ENCODE measurements at regions not wholly inside any gene's neighbourhood (a gene's known extent, or its start where the extent isn't known, plus 50 kb on each side); places are given as distances from the start of the nearest gene placed in this dataset.
"Not testable (repeated sequence)": the region's sequence is repeated elsewhere in the genome, so short reads cannot be mapped to it uniquely, and the experiment has no call there.

DNA sequence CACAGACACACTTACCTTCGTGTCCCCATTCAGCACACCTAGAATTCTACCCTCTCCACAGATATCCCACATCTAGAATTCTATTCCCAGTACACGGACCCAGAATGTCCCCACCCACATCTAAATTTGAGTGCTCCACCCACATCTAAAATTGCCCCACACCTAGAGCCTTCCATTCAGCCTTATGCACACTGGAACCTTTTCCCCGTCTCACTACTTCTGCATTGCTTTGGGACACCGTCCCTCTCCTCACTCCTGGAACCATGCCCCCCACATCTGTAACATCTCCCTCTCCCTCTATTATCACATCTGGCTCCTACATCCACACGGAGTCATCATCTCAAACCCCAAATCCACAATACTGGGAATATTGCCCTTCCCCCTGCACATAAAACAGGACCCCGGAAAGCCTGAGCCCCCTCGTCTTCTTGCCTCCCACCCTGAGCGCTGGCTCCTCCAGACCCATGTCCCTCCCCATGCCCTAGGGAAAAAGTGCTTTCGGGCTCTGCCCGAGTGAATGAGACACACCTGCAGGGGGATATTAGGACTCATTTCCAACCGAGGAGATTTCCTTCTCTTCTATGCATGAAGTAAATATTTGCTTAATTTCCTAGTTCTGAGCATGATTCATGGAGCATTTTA lies 125.8 kb upstream of the UNC5B start:
- DNase-seq: no peak

DNA sequence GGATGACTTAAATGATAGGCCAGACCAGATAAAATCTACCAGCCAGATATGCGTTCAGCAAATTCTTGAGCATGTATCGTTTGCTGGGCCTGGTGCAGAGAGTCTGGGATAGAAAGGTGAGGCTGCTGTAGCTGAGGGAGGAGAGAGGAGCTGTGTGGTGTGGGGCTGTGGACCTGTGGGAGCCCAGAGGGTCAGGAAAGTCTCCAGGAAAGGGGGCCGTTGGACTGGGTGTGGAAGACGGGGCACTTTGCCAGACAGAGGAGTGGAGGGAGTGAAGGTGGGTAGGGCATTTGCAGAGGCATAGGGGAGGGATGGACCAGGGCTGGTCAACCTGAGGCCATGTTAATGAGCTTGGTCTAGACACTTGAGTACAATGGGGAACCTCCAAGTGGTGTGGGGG lies 124.7 kb upstream of the UNC5B start:
- DNase-seq: no peak

DNA sequence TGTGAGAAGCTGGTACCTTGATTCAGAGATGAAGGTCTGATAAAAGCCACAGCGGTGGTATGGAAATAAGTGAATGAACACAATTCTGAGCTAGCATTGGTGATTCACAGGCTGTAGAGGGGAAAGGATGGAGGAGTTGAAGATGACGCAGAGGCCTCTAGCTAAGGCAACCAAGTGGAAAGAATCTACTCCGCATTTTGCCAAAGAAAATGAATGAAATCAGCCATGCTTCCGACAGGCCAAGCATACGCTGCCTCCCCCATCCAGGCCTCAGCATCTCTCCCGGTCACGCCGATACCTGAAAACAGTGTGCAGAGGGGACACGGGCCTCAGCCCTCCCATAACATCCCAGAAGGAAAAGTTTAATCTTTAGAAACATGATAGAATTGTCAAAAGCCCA lies 124.3 kb upstream of the UNC5B start:
- DNase-seq: no peak

DNA sequence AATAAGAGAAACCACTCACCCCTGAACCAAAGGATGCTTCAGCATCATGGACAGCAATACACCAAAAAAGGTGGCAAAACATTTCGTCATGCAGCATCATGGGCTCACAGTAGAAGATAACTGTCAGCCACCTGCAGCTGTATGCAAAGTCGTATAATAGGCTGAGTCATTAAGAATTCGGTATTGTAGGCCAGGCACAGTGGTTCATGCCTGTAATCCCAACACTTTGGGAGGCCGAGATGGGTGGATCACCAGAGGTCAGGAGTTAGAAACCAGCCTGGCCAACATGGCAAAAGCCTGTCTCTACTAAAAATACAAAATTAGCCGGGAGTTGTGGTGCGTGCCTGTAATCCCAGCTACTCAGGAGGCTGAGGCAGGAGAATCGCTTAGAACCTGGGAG lies 123.8 kb upstream of the UNC5B start:
- not testable (repeated sequence) for DNase-seq

DNA sequence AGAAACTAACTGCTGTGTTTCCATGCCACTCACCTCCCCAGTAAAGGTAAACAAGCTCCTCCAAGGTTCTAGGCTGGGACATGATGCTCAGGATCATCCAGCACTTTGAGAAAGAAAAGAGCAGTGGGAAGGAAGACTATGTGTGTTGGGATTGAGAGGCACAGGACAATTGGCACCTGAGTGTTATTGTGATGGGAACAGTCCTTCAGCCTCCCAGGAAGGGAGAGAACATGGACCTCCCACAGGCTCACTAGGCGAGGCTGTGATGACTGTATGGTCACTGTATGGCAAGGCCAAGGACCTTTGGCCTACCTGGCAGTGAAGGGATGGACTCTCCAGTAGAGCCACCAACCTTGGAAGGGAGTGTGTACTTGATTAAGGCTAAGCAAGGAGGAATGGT lies 123.2 kb upstream of the UNC5B start:
- no peak for DNase-seq

DNA sequence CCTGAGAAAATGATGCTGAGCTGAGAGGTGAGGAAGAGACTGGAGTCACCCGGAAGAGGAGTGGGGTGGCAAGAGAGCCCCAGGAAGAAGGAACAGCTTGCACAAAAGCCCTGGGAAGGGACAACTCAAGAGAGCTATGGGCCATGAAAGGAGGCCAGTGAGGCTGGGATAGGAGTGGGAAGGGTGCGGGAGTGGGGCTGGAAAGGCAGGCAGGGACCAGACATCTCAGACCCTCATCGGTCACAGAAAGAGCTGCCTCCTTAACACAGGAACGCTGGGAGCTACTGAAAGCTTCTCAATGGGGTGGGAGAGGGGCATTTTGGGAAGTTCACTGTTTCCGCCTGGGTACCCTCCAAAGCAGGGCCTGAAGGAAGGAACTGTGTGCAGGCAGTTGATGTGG lies 122.0 kb upstream of the UNC5B start:
- no peak for DNase-seq

DNA sequence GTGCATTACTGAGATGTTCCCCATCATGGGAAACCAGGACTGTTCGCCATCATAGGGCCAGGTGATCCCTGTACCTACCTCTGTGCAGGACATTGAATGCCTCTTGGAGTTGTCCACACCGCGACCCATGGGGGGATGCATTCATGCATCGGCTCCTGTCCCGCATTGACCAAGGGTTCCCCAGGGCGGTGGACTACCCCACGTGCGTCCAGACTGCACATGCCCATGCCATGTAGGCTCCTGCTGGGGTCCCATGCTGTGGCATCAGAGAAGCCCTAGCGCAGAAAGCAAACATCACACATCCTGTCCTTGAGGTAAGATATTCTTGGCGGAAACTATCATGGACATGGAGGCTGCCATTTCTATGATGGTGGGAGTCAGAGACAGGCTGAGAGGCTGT lies 121.6 kb upstream of the UNC5B start:
- no peak for DNase-seq

DNA sequence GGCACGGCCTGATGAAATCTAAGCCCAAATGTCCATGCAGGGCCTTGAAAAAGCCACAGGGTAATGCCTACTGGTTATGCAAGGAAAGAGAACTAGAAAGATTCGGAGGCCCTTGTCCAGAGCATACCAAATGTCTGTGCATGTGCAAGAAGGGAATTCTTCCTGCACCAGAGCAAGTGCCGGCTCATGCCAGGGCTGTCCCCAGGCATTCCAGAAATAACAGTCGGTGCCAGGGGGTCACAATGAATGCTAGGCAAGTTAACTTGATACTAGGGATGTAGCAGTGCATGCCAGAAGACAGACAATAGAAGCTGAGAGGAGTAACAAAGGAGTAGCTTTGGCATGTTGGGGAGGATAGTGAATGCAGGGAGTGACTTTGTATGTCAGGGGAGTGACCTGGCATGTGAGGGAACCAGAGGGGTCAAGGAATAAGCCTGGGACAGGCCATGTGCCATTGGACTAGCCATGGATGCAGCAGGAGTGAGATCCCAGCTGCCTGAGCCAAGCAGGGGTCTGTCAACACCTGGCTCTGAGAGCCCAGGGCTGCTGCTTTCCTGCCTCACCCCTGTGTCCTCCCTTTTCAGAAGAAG lies 119.5 kb upstream of the UNC5B start:
- DNase-seq: no peak

DNA sequence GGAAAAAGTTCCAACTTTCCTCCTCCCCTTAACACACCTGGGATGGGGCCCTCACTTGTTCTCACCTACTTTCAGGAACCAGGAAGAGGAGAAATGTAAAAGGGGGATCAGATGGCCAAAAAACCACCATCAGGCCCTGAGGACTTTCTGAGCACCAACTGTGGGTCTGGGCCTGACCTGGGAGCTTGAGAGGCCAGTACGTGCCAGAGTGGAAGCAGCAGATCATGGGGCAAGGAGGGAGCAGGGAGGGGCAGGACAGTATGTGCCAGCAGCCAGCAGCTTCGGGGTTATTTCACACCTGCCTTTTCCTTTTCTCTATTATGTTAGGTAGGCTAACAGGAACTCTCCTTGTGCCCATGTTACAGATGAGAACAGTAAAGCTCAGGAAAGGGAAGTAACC lies 118.8 kb upstream of the UNC5B start:
- no peak for DNase-seq

DNA sequence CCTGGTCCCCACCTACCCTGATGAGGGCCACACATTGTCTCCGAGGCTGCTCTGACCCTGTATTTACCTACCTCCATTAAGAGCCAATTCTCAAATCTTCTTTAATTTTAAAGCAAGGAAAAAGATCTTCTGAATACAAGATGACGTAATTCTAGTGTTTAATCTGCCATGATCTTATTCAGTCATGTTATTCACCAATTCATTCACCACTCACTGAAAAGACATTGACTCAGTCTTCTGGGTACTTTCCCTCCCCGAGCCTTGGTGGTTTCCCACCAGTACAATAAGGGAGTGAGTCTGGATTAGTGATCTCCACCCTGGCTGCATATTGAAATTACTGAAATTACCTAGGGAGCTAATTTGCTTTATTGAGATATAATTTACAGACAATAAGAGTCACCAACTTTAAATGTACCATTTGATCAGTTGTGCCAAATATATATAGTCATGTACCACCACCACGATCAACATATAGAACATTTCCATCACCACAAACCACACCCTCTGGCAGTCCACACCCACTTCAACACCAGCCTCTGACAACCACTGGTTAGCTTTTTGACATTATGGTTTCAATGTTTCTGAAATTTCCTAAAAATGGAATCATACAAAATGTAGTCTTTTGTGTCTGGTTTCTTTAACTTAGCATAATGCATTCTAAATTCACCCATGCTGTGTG lies 117.5 kb upstream of the UNC5B start:
- DNase-seq: no peak

DNA sequence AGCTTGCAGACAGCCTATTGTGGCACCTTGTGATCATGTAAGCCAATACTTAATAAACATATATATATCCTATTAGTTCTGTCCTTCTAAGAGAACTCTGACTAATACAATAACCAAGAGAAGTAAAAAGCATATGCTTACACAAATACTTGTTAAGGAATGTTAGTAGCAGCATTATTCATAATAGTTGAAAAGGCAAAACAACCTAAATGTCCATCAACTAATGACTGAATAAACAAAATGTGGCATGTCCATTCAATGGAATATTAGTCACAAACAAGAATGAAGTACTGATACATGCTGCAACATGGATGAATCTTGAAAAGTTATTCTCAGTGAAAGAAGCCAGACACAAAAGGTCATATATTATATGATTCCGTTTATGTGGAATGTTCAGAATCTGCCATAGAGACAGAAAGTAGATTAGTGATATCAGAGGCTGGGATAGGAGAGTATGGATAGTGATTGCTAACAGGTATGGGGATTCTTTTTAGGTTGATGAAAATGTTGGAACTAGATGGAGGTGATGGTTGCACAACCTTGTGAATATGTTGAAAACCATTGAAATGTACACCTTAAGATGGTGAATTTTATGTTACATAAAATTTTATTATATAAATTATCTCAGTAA lies 112.5 kb upstream of the UNC5B start:
- no peak for DNase-seq

DNA sequence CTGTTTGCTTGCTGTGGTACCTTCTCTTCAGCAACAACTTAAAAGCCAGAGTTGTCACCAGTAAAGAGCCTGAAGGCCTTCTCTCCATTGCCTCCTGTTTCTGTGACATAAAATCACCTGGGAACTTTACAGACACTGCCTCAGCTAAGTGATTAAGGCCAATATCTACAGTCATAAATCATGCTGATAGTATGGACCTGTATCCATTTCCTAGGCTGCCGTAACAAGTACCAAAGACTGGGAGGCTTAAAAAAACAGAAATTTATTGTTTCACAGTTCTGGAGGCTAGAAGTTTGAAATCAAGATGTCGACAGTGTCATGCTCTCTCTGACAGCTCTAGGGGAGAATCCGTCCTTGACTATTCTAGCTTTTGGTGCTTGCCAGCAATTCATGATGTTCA lies 108.4 kb upstream of the UNC5B start:
- no peak for DNase-seq

DNA sequence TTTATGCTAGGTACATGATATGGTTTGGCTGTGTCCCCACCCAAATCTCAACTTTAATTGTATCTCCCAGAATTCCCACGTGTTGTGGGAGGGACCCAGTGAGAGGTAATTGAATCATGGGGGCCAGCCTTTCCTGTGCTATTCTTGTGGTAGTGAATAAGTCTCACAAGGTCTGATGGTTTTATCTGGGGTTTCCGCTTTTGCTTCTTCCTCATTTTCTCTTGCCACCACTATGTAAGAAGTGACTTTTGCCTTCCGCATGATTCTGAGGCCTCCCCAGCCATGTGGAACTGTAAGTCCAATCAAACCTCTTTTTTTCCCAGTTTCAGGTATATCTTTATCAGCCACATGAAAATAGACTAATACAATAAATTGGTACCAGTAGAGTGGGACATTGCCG lies 106.2 kb upstream of the UNC5B start:
- not testable (repeated sequence) for DNase-seq

DNA sequence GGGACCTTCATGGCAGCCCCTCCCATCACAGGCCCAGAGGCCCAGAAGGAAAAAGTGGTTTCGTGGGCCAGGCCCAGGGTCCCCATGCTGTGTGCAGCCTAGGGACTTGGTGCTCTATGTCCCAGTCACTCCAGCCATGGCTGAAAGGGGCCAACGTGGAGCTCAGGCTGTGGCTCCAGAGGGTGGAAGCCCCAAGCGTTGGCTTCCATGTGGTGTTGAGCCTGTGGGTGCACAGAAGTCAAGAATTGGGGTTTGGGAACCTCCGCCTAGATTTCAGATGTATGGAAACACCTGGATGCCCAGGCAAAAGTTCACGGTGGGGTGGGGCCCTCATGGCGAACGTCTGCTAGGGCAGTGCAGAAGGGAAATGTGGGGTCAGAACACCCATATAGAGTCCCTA lies 105.3 kb upstream of the UNC5B start:
- not testable (repeated sequence) for DNase-seq

DNA sequence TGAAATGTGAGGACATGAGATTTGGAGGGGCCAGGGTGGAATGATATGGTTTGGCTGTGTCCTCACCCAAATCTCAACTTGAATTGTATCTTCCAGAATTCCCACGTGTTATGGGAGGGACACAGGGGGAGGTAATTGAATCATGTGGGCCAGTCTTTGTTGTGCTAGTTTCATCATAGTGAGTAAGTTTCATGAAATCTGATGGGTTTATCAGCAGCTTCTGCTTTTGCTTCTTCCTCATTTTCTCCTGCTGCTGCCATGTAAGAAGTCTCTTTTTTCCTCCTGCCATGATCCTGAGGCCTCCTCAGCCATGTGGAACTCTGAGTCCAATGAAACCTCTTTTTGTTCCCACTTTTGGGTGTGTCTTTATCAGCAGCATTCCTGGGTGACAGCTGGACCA lies 104.3 kb upstream of the UNC5B start:
- not testable (repeated sequence) for DNase-seq

DNA sequence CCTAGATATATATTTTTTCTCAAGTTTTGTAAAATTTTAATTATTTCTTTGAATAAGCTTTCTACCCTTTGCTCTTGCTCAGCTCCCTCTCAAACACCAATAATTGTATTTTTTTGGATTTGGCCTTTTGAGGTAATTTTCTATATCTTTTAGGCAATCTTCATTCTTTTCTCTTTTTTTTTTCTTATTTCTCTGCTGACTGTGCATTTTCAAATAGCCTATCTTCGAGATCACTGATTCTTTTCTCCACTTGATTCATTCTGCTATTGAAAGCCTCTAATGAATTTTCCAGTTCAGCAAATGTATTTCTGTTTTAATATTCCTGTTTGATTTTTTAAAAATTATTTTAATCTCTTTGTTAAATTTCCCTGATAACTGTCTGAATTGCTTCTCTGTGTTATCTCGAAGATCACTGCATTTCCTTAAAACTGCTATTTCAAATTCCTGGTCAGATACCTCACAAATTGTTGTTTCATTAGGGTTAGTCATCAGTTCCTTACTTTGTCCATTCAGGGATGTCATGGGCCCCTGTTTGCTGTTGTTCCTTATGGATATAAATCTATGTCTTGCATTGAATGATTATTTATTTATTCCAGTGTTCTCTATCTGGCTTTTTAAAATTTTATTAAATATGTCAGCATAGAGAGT lies 100.1 kb upstream of the UNC5B start:
- no peak for DNase-seq

DNA sequence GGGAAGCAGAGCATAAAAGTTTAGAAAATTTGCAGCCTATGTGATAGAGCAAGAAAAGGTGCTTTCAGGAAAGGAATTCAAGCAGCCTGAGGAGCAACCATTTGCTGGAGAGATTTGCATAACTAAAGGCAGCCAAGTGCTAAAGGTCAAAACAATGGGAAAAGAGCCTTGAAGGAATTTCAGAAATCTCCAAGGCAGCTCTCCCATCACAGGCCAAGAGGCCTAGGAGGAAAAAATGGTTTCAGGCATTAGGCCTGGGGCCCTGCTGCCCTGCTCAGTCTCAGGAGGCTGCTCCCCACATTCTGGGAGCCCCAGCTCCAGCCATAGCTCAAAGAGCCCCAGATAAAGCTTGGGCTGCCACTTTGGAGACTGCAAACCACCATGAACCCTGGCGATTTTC lies 95.9 kb upstream of the UNC5B start:
- no peak for DNase-seq

DNA sequence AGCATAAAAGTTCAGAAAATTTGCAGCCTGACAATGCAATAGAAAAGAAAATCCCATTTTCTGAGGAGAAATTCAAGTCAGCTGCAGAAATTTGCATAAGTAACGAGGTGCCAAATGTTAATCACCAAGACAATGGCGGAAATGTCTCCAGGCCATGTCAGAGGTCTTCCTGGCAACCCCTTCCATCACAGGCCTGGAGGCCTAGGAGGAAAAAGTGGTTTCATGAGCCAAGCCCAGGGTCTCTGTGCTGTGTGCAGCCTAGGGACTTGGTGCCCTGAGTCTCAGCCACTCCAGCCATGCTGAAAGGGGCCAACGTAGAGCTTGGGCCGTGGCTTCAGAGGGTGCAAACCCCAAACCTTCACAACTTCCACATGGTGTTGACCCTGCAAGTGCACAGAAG lies 94.8 kb upstream of the UNC5B start:
- DNase-seq: not testable (repeated sequence)

DNA sequence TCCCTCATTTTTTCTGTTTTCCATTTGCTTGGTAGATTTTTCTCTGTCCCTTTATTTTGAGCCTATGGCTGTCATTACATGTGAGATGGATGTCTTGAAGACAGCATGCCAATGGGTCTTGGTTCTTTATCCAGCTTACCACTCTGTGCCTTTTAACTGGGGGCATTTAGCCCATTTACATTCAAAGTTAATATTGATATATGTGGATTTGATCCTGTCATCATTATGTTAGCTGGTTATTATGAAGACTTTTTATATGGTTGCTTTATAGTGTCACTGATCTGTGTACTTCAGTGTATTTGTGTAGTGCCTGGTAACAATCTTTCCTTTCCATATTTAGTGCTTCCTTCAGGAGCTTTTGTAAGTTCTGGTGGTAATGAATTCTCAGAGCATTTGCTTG lies 89.3 kb upstream of the UNC5B start:
- no peak for DNase-seq

DNA sequence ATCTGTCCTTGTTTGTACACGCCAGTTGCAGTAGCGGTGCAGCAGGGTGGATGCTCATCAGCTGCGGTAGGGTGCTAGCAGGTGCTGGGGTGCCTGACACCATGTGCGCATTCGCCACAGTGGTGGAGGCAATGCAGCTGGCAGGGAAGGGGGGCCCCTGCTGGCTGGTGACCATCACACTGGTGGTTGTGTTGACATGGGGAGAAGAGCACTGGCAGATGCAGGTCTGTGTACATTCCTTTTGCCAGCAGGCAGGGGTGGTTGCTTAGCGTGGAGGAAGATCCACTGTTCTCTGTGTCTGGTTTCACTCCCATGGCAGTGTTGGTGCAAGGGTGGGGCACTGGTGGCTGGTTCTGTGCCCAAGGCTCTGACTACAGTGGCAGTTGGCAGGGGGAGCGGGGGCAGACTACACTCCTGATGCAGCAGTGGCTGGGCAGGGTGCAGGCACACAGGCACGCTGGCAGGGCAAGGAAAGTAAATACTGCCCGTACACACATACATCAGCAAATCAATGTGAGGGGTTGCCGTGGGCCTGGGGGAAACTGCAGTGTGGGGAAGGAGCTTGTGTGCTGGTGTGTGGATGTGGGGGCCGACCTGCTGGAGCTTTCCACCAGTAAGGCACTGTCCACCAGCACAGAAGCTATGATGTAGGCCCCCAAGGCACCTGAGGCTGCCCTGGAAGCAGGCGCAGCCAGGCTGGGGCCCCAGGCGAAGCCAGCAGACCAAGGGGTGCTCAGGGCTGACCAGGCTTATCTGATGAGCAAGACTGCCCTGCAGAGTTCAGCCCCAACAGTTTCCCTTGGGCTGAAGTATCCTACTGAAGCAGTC lies 87.2 kb upstream of the UNC5B start:
- DNase-seq: no peak

DNA sequence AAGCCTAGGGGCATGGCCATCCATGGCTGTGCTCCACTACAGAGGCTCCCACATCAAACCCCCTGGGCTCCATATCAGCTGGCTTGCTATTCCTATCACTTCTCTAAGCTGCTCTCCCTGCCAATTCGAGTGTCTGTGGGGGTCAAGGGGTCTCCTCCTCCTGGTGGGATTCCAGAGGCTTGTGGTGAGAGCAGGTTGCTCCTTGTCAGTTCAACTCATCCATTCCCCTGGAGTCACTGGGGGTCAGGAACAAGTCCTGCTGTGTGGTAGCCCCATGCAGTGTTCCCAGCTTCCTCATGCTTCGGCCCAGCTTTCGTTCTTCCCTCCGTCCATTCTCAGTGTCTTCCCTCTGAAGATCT lies 86.6 kb upstream of the UNC5B start:
- no peak for DNase-seq

DNA sequence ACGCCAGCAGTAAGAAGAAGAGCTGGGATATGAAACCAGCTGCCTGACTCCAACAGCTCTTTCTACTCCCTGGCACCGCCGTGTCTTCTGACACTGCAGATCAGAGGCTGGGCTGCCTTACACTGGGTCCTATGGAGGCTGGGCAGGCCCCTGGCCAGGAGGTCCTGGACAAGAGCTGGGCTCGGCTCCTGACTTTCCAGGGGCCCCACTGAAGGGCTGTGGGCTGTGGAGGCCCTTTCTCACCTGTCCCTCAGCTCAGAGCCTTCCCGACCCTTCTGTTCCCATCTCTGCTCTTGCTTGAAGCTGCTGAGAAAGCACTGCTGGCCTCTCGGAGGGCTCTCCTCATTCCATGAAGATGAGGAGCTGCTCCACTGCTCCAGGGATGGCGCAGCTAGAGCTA lies 85.9 kb upstream of the UNC5B start:
- DNase-seq: no peak

DNA sequence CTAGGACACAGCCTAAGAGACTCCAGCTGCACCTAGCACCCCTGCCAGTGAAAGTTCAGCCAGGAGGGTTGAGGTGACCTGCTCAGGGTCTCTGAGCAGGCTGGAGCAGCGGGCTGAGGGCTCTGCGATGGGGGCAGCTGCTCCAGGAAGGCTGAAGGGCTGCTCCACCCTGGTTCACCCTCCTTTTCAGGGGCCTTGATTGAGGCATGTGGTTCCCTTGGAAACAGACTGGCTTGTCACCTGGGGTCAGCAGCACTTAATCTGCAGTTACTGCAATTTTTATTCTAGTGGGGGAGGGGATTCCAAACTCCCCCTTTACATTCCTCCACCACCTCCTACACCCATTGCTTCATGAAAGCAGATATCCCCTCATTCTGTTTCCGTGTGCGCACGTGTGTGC lies 85.3 kb upstream of the UNC5B start:
- no peak for DNase-seq

All from GOT3 (cell line).